SU-DHL-6 (cell line): ENCODE measurements at regions not wholly inside any gene's neighbourhood (a gene's known extent, or its start where the extent isn't known, plus 50 kb on each side); places are given as distances from the start of the nearest gene placed in this dataset.

ENCODE experiments used
- CTCF ChIP-seq: fragments of 200-600 bp; sonication (generic); IDR thresholded peaks from one replicate; pipeline ENCODE4 v1.5.1; 2017; ENCODE audit warnings: antibody characterized with exemption, mild to moderate bottlenecking, low read length, moderate library complexity; ENCODE audit not compliant: insufficient read depth, poor library complexity, severe bottlenecking
- EZH2phosphoT487 ChIP-seq: fragments of 200-600 bp; sonication (generic), shearing (Covaris generic); conservative IDR thresholded peaks from 2 replicates; pipeline ENCODE4 v1.6.1; 2018; ENCODE audit warnings: mild to moderate bottlenecking, antibody characterized with exemption, low read length, moderate library complexity, mixed read lengths

- TF ChIP-seq CTCF, result no peak
- no peak for TF ChIP-seq EZH2phosphoT487
These were observed 342.6 kb upstream of the ZMIZ1 start for GRCh38 chr10:78726171-78726570.
